CD8-positive, alpha-beta memory T cell (primary cell): ENCODE measurements at regions not wholly inside any gene's neighbourhood (a gene's known extent, or its start where the extent isn't known, plus 50 kb on each side); places are given as distances from the start of the nearest gene placed in this dataset.

Experiments
- CTCF ChIA-PET: fragments of 350-600 bp; sonication (Branson Sonifier 250); formaldehyde crosslinking; loops from one replicate; lab custom pipeline; 2021; ENCODE audit warnings: antibody characterized with exemption; lab: Charles Lee
- POLR2A ChIA-PET: fragments of 350-600 bp; sonication (Branson Sonifier 250); formaldehyde crosslinking; loops from one replicate; lab custom pipeline; 2021; ENCODE audit warnings: antibody characterized with exemption; lab: Charles Lee
- DNase-seq, 5 donors: peaks; one replicate each; pipeline versions ENCODE4 v3.0.0 to v3.0.0-alpha.2; 2020 to 2022; ENCODE audit warnings: mixed read lengths in 1 of 5
- H3K27ac ChIP-seq: one replicate; pipeline ENCODE4 v1.7.0; 2013; ENCODE audit warnings: low read depth, mild to moderate bottlenecking, low read length, moderate library complexity
- H3K27me3 ChIP-seq: 2 replicates; pipeline ENCODE4 v1.7.0; 2013; ENCODE audit warnings: low read length, mild to moderate bottlenecking; ENCODE audit not compliant: insufficient read depth, poor library complexity, severe bottlenecking
- H3K36me3 ChIP-seq: 2 replicates; pipeline ENCODE4 v1.7.0; 2013; ENCODE audit warnings: mild to moderate bottlenecking, low read length, moderate library complexity; ENCODE audit not compliant: insufficient read depth
- H3K4me1 ChIP-seq: 2 replicates; pipeline ENCODE4 v1.7.0; 2013; ENCODE audit warnings: mild to moderate bottlenecking, low read length, moderate library complexity; ENCODE audit not compliant: insufficient read depth
- H3K4me3 ChIP-seq: 2 replicates; pipeline ENCODE4 v1.7.0; 2013; ENCODE audit warnings: mild to moderate bottlenecking, low read length
- H3K9me3 ChIP-seq: 2 replicates; pipeline ENCODE4 v1.7.0; 2013; ENCODE audit warnings: mild to moderate bottlenecking, low read length
- H3K27ac Mint-ChIP-seq, 8 donors: one replicate each; pipeline ENCODE4 v1.8.0; 2020 to 2021; ENCODE audit warnings: mixed read lengths in 8 of 8, mild to moderate bottlenecking in 6 of 8, inconsistent platforms in 3 of 8, moderate library complexity in 3 of 8
- H3K27me3 Mint-ChIP-seq, 2 donors: one replicate each; pipeline ENCODE4 v1.8.0; 2020 to 2021; ENCODE audit warnings: mixed read lengths in 2 of 2, mild to moderate bottlenecking in 1 of 2, moderate library complexity in 1 of 2
- H3K36me3 Mint-ChIP-seq, 3 donors: one replicate each; pipeline ENCODE4 v1.8.0; 2020 to 2021; ENCODE audit warnings: mixed read lengths in 3 of 3, inconsistent platforms in 1 of 3, mild to moderate bottlenecking in 1 of 3
- H3K4me1 Mint-ChIP-seq, 3 donors: one replicate each; pipeline ENCODE4 v1.8.0; 2020 to 2021; ENCODE audit warnings: mixed read lengths in 3 of 3, inconsistent platforms in 1 of 3, mild to moderate bottlenecking in 1 of 3
- H3K4me3 Mint-ChIP-seq, 7 donors: one replicate each; pipeline ENCODE4 v1.8.0; 2020 to 2021; ENCODE audit warnings: mixed read lengths in 7 of 7, mild to moderate bottlenecking in 6 of 7, moderate library complexity in 4 of 7, inconsistent platforms in 2 of 7
- H3K9me3 Mint-ChIP-seq, 5 donors: one replicate each; pipeline ENCODE4 v1.8.0; 2020 to 2022; ENCODE audit warnings: mixed read lengths in 5 of 5, mild to moderate bottlenecking in 3 of 5, moderate library complexity in 2 of 5, inconsistent platforms in 1 of 5

DNA sequence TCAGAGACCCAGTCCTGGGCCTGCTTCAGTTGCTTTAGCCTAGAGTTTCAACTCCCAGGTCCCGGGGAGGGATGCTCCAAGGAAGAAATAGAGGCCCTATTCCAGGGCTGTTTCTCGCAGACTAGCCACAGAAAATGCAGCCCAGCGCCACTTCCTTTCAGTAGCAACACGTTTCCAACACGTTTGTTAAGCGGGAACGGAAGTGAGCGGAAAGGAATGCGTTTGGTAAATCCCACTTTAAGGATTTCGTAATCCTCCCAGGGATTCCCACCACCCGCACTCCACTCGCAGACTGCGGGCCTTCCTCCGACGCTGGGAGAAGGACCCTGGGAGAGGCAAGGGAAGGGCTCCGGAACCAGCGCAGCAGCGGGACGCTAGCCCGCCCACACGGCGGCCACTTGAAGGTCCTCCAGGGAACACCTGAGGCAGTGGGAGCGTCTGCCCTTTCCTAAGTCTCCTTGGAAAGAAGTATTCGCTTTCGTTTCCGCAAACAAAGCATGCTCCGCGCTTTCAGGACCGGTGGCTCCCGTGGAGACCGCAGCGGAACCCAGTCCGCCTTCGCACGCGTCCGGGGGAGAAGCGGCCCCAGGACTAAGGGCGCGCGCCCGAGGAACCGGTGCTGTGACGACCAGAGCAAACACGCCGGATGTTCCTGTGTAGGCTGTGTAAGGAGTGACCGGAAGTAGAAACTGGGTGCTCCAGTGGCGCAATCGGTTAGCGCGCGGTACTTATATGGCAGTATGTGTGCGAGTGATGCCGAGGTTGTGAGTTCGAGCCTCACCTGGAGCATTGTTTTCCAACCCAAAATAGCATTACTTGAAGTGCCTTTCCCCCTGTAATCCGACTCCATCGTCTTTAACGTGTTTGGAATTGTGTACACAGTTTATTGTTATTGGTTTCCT is 227.6 kb upstream of the PRSS16 start:
- peaks cover 10 to 24% (median 20%) of the 10 kb centered on the region in 5 donors for H3K9me3 Mint-ChIP-seq
- no peaks in the 10 kb centered on the region for H3K36me3 ChIP-seq
- H3K27ac Mint-ChIP-seq, result peak overlapping the region in 6 of 8 donors; percentile 9 to 72 (median 52)
- ChIA-PET POLR2A (no interaction called here), CTCF (no interaction called here)
- peak in 3 of 5 donors; percentile 15 to 60 (median 31) for DNase-seq
- peak overlapping the region; percentile 37 for H3K4me3 ChIP-seq
- peaks cover 2 to 24% of the 10 kb centered on the region in 2 donors for H3K27me3 Mint-ChIP-seq
- peak overlapping the region; percentile 73 to 90 (median 79) for H3K4me3 Mint-ChIP-seq
- no peaks in the 10 kb centered on the region for H3K27me3 ChIP-seq
- H3K36me3 Mint-ChIP-seq, result no peaks in the 10 kb centered on the region
- peak overlapping the region; percentile 63 for H3K27ac ChIP-seq
- no peaks in the 10 kb centered on the region for H3K9me3 ChIP-seq
- H3K4me1 ChIP-seq, result peaks cover 11% of the 10 kb centered on the region
- peaks cover 7 to 17% (median 9%) of the 10 kb centered on the region in 3 donors for H3K4me1 Mint-ChIP-seq

DNA sequence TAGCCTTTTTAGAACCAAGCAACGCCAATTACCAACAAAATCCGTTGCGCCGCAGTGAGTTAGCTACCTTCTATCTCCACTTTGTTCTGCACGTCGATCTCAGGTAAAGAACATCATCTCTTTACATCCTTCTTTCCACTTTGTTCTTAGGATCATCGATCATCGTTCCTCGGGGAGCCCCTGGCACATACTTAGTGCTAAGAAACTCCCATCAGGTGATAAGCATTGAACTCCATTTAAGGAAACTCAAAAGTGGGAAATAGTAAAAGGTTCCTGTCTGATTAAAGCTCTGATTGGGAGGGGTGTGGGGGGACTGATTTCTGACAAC is 227.0 kb upstream of the PRSS16 start:
- Mint-ChIP-seq H3K27me3 (peaks cover 2 to 30% of the 10 kb centered on the region in 2 donors), H3K4me1 (peaks cover 7 to 17% (median 9%) of the 10 kb centered on the region in 3 donors), H3K9me3 (peaks cover 10 to 20% (median 16%) of the 10 kb centered on the region in 5 donors), H3K36me3 (no peaks in the 10 kb centered on the region), H3K27ac (peak overlapping the region in 3 of 8 donors; percentile 9 to 39 (median 38)), H3K4me3 (peak overlapping the region; percentile 73 to 90 (median 79))
- DNase-seq, result no peak
- ChIA-PET POLR2A (no interaction called here), CTCF (no interaction called here)
- Histone ChIP-seq H3K4me3 (peak overlapping the region; percentile 37), H3K4me1 (peaks cover 11% of the 10 kb centered on the region), H3K9me3 (no peaks in the 10 kb centered on the region), H3K36me3 (no peaks in the 10 kb centered on the region), H3K27me3 (no peaks in the 10 kb centered on the region), H3K27ac (peak overlapping the region; percentile 63)

DNA sequence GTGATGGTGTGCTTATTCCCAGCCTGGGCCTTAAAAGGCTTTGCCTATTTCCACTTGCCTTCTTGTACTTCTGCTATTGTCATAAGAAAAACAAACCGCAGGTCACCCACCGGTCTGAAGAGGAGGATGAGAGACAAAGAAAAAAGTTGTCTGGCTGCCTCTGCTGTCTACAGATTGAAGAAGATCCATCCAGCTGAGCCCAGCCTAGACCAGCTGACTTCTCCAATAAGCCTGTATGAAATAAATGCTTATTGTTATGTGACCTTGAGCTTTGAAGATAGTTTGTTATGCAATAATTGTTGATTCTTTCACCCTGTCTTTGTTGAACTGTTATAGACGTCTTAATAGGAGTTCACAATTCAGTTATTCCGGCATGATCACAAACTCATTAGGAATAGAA is 223.8 kb upstream of the PRSS16 start:
- ChIA-PET CTCF (no interaction called here), POLR2A (no interaction called here)
- no peak for DNase-seq
- H3K4me1 ChIP-seq, result peaks cover 11% of the 10 kb centered on the region
- H3K4me1 Mint-ChIP-seq, result peaks cover 7 to 17% (median 9%) of the 10 kb centered on the region in 3 donors
- H3K27me3 ChIP-seq, result no peaks in the 10 kb centered on the region
- no peaks in the 10 kb centered on the region for H3K36me3 Mint-ChIP-seq
- no peaks in the 10 kb centered on the region for H3K36me3 ChIP-seq
- H3K27me3 Mint-ChIP-seq, result peaks cover 0 to 38% of the 10 kb centered on the region in 2 donors
- no peak overlapping the region for H3K4me3 Mint-ChIP-seq
- H3K27ac Mint-ChIP-seq, result peak overlapping the region in 1 of 8 donors; percentile 78
- peaks cover 0 to 2% (median 2%) of the 10 kb centered on the region in 5 donors for H3K9me3 Mint-ChIP-seq
- H3K27ac ChIP-seq, result no peak overlapping the region
- H3K4me3 ChIP-seq, result no peak overlapping the region
- H3K9me3 ChIP-seq, result no peaks in the 10 kb centered on the region

DNA sequence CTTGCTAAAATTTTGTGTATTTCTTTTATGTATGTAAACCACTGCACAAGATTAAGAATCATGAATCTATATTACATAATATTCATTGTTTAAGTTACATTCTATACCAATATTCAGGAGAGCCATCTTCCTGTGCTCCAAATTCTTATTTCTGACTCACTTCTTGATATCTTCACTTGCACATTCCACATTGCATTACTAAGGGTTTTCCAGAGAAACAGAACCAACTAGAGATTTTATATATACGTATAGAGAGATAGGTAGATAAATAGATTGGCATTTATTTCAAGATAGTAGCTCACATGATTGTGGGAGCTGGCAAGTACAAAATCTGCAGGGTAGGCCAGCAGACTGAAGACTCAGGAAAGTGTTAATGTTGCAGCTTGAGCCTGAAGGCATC is 222.2 kb upstream of the PRSS16 start:
- Mint-ChIP-seq H3K9me3 (no peaks in the 10 kb centered on the region), H3K4me1 (peaks cover 3 to 6% (median 6%) of the 10 kb centered on the region in 3 donors), H3K27me3 (peaks cover 4 to 44% of the 10 kb centered on the region in 2 donors), H3K36me3 (no peaks in the 10 kb centered on the region), H3K27ac (no peak overlapping the region), H3K4me3 (no peak overlapping the region)
- Histone ChIP-seq H3K9me3 (no peaks in the 10 kb centered on the region), H3K36me3 (no peaks in the 10 kb centered on the region), H3K27ac (no peak overlapping the region), H3K27me3 (no peaks in the 10 kb centered on the region), H3K4me1 (peaks cover 10% of the 10 kb centered on the region), H3K4me3 (no peak overlapping the region)
- ChIA-PET CTCF (no interaction called here), POLR2A (no interaction called here)
- DNase-seq, result no peak

GRCh38 chr6:27026361-27026760 is 221.1 kb upstream of the PRSS16 start:
- H3K9me3 ChIP-seq, result no peaks in the 10 kb centered on the region
- Mint-ChIP-seq H3K27me3 (peaks cover 5 to 49% of the 10 kb centered on the region in 2 donors), H3K9me3 (no peaks in the 10 kb centered on the region), H3K4me3 (no peak overlapping the region), H3K4me1 (no peaks in the 10 kb centered on the region), H3K27ac (no peak overlapping the region), H3K36me3 (no peaks in the 10 kb centered on the region)
- ChIA-PET POLR2A (no interaction called here), CTCF (no interaction called here)
- H3K4me1 ChIP-seq, result no peaks in the 10 kb centered on the region
- no peak overlapping the region for H3K4me3 ChIP-seq
- no peaks in the 10 kb centered on the region for H3K36me3 ChIP-seq
- no peaks in the 10 kb centered on the region for H3K27me3 ChIP-seq
- no peak overlapping the region for H3K27ac ChIP-seq
- DNase-seq, result no peak

- no peak for DNase-seq
- Histone ChIP-seq H3K4me3 (no peak overlapping the region), H3K9me3 (no peaks in the 10 kb centered on the region), H3K36me3 (no peaks in the 10 kb centered on the region), H3K27me3 (no peaks in the 10 kb centered on the region), H3K4me1 (no peaks in the 10 kb centered on the region), H3K27ac (no peak overlapping the region)
- ChIA-PET CTCF (no interaction called here), POLR2A (no interaction called here)
- Mint-ChIP-seq H3K36me3 (peaks cover 0 to 3% (median 0%) of the 10 kb centered on the region in 3 donors), H3K27me3 (peaks cover 10 to 68% of the 10 kb centered on the region in 2 donors), H3K4me3 (no peak overlapping the region), H3K4me1 (no peaks in the 10 kb centered on the region), H3K9me3 (peaks cover 0 to 2% (median 0%) of the 10 kb centered on the region in 5 donors), H3K27ac (no peak overlapping the region)
Measured at GRCh38 chr6:27031302-27031701, 216.2 kb upstream of the PRSS16 start.

- H3K27ac ChIP-seq, result no peak overlapping the region
- H3K4me3 ChIP-seq, result no peak overlapping the region
- no peaks in the 10 kb centered on the region for H3K36me3 ChIP-seq
- H3K4me3 Mint-ChIP-seq, result no peak overlapping the region
- H3K27ac Mint-ChIP-seq, result no peak overlapping the region
- H3K9me3 ChIP-seq, result no peaks in the 10 kb centered on the region
- H3K27me3 Mint-ChIP-seq, result peaks cover 31 to 73% of the 10 kb centered on the region in 2 donors
- no peaks in the 10 kb centered on the region for H3K4me1 ChIP-seq
- no peaks in the 10 kb centered on the region for H3K4me1 Mint-ChIP-seq
- peaks cover 0 to 1% (median 0%) of the 10 kb centered on the region in 3 donors for H3K36me3 Mint-ChIP-seq
- H3K9me3 Mint-ChIP-seq, result peaks cover 0 to 2% (median 0%) of the 10 kb centered on the region in 5 donors
- DNase-seq, result no peak
- no peaks in the 10 kb centered on the region for H3K27me3 ChIP-seq
- POLR2A ChIA-PET, result no interaction called here
- CTCF ChIA-PET, result no interaction called here
Measured at GRCh38 chr6:27038498-27038897, 209.0 kb upstream of the PRSS16 start.

- no peaks in the 10 kb centered on the region for H3K4me1 ChIP-seq
- Mint-ChIP-seq H3K27me3 (peaks cover 28 to 64% of the 10 kb centered on the region in 2 donors), H3K4me3 (no peak overlapping the region), H3K36me3 (peaks cover 0 to 1% (median 0%) of the 10 kb centered on the region in 3 donors), H3K27ac (no peak overlapping the region), H3K4me1 (no peaks in the 10 kb centered on the region), H3K9me3 (no peaks in the 10 kb centered on the region)
- H3K27me3 ChIP-seq, result no peaks in the 10 kb centered on the region
- H3K27ac ChIP-seq, result no peak overlapping the region
- POLR2A ChIA-PET, result no interaction called here
- CTCF ChIA-PET, result no interaction called here
- H3K36me3 ChIP-seq, result no peaks in the 10 kb centered on the region
- H3K4me3 ChIP-seq, result no peak overlapping the region
- H3K9me3 ChIP-seq, result no peaks in the 10 kb centered on the region
- no peak for DNase-seq
Measured at GRCh38 chr6:27040244-27041042, 207.1 kb upstream of the PRSS16 start.
